ENCODE measurements at regions not wholly inside any gene's neighbourhood (a gene's known extent, or its start where the extent isn't known, plus 50 kb on each side); places are given as distances from the start of the nearest gene placed in this dataset.

- Histone ChIP-seq H3K4me3 (ENCODE audit: low read length) (no peak overlapping the region), H3K4me2 (ENCODE audit: low read length) (no peak overlapping the region), H3K79me2 (ENCODE audit: low read length) (no peaks in the 10 kb centered on the region), H3K27ac (ENCODE audit: low read length) (no peak overlapping the region), H3K36me3 (replicated peaks; ENCODE audit: low read depth, low read length) (no peaks in the 10 kb centered on the region), H3K27me3 (ENCODE audit: low read depth, low read length) (no peaks in the 10 kb centered on the region), H4K20me1 (ENCODE audit: insufficient read depth, low read length) (no peaks in the 10 kb centered on the region), H2AFZ (ENCODE audit: low read depth, low read length) (no peak overlapping the region), H3K4me1 (ENCODE audit: low read length) (no peaks in the 10 kb centered on the region), H3K9ac (ENCODE audit: low read length) (no peak overlapping the region), H3K9me3 (ENCODE audit: insufficient read depth, low read length) (no peaks in the 10 kb centered on the region)
- no peak for TF ChIP-seq EZH2phosphoT487 (IDR thresholded peaks at IDR 0.05; ENCODE audit: low read depth)
- TF ChIP-seq CTCF (IDR thresholded peaks at IDR 0.05; ENCODE audit: low read depth, low read length), result no peak
Observed at GRCh38 chr6:106897580-106897979, 76.9 kb downstream of the CD24 start.

GRCh38 chr6:106895703-106896040 is 78.9 kb downstream of the CD24 start:
- Histone ChIP-seq H3K4me1 (ENCODE audit: low read length) (no peaks in the 10 kb centered on the region), H3K79me2 (ENCODE audit: low read length) (no peaks in the 10 kb centered on the region), H4K20me1 (ENCODE audit: insufficient read depth, low read length) (no peaks in the 10 kb centered on the region), H3K4me3 (ENCODE audit: low read length) (no peak overlapping the region), H3K9ac (ENCODE audit: low read length) (no peak overlapping the region), H3K27ac (ENCODE audit: low read length) (no peak overlapping the region), H3K4me2 (ENCODE audit: low read length) (no peak overlapping the region), H3K36me3 (replicated peaks; ENCODE audit: low read depth, low read length) (no peaks in the 10 kb centered on the region), H3K27me3 (ENCODE audit: low read depth, low read length) (no peaks in the 10 kb centered on the region), H3K9me3 (ENCODE audit: insufficient read depth, low read length) (no peaks in the 10 kb centered on the region), H2AFZ (ENCODE audit: low read depth, low read length) (no peak overlapping the region)
- TF ChIP-seq EZH2phosphoT487 (IDR thresholded peaks at IDR 0.05; ENCODE audit: low read depth) (no peak), CTCF (IDR thresholded peaks at IDR 0.05; ENCODE audit: low read depth, low read length) (no peak)

- no peak overlapping the region for H3K27ac ChIP-seq (ENCODE audit: low read length)
- H3K9ac ChIP-seq (ENCODE audit: low read length), result no peak overlapping the region
- H3K4me2 ChIP-seq (ENCODE audit: low read length), result no peak overlapping the region
- no peaks in the 10 kb centered on the region for H4K20me1 ChIP-seq (ENCODE audit: insufficient read depth, low read length)
- no peaks in the 10 kb centered on the region for H3K27me3 ChIP-seq (ENCODE audit: low read depth, low read length)
- TF ChIP-seq EZH2phosphoT487 (IDR thresholded peaks at IDR 0.05; ENCODE audit: low read depth), result no peak
- TF ChIP-seq CTCF (IDR thresholded peaks at IDR 0.05; ENCODE audit: low read depth, low read length), result no peak
- H3K9me3 ChIP-seq (ENCODE audit: insufficient read depth, low read length), result no peaks in the 10 kb centered on the region
- no peaks in the 10 kb centered on the region for H3K4me1 ChIP-seq (ENCODE audit: low read length)
- no peaks in the 10 kb centered on the region for H3K36me3 ChIP-seq (replicated peaks; ENCODE audit: low read depth, low read length)
- H2AFZ ChIP-seq (ENCODE audit: low read depth, low read length), result no peak overlapping the region
- no peak overlapping the region for H3K4me3 ChIP-seq (ENCODE audit: low read length)
- no peaks in the 10 kb centered on the region for H3K79me2 ChIP-seq (ENCODE audit: low read length)
Observed at GRCh38 chr6:106894978-106895702, 79.4 kb downstream of the CD24 start.

DNA sequence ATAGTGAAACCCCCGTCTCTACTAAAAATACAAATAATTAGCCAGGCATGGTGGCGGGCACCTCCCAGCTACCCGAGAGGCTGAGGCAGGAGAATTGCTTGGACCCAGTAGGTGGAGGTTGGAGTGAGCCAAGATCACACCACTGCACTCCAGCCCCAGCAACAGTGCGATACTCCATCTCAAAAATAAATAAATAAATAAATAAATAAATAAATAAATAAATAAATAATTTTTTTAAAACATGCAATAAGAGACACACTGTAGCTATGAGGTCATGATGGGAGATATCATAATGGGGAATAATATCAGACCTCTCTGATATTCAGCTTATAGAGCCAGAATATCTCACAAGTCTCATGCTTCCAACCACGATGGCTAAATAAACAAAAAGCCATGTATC is 82.3 kb downstream of the CD24 start:
- H2AFZ ChIP-seq (ENCODE audit: low read depth, low read length), result no peak overlapping the region
- no peaks in the 10 kb centered on the region for H3K79me2 ChIP-seq (ENCODE audit: low read length)
- H4K20me1 ChIP-seq (ENCODE audit: insufficient read depth, low read length), result no peaks in the 10 kb centered on the region
- H3K27ac ChIP-seq (ENCODE audit: low read length), result no peak overlapping the region
- no peak overlapping the region for H3K9ac ChIP-seq (ENCODE audit: low read length)
- no peaks in the 10 kb centered on the region for H3K4me1 ChIP-seq (ENCODE audit: low read length)
- TF ChIP-seq EZH2phosphoT487 (IDR thresholded peaks at IDR 0.05; ENCODE audit: low read depth) (no peak), CTCF (IDR thresholded peaks at IDR 0.05; ENCODE audit: low read depth, low read length) (no peak)
- H3K9me3 ChIP-seq (ENCODE audit: insufficient read depth, low read length), result no peaks in the 10 kb centered on the region
- H3K36me3 ChIP-seq (replicated peaks; ENCODE audit: low read depth, low read length), result no peaks in the 10 kb centered on the region
- H3K4me2 ChIP-seq (ENCODE audit: low read length), result no peak overlapping the region
- no peak overlapping the region for H3K4me3 ChIP-seq (ENCODE audit: low read length)
- no peaks in the 10 kb centered on the region for H3K27me3 ChIP-seq (ENCODE audit: low read depth, low read length)
